HG02938 (cell line): ENCODE measurements at regions not wholly inside any gene's neighbourhood (a gene's known extent, or its start where the extent isn't known, plus 50 kb on each side); places are given as distances from the start of the nearest gene placed in this dataset.

Source experiments
- ATAC-seq: cut with Tn5 transposase; IDR thresholded peaks from one replicate; pipeline ENCODE4 v1.9.1; 2021; ENCODE audit warnings: mild to moderate bottlenecking, moderate library complexity; ENCODE audit not compliant: unreplicated experiment

- ATAC-seq: no peak
These were observed 399.4 kb upstream of the ITGA1 start for GRCh38 chr5:52388349-52388748.

GRCh38 chr5:52392321-52392720, 395.4 kb upstream of the ITGA1 start:
- no peak for ATAC-seq

GRCh38 chr5:52409835-52410234, 377.9 kb upstream of the ITGA1 start:
- no peak for ATAC-seq

GRCh38 chr5:52419357-52419756, 368.4 kb upstream of the ITGA1 start:
- ATAC-seq: no peak

GRCh38 chr5:52427615-52428014, 360.1 kb upstream of the ITGA1 start:
- no peak for ATAC-seq

- ATAC-seq: no peak
These were observed 358.7 kb upstream of the ITGA1 start for GRCh38 chr5:52428977-52429489.

- no peak for ATAC-seq
These were observed 345.9 kb upstream of the ITGA1 start for GRCh38 chr5:52441768-52442167.

- ATAC-seq: no peak
These were observed 344.5 kb upstream of the ITGA1 start for GRCh38 chr5:52443187-52443586.

- no peak for ATAC-seq
These were observed 339.6 kb upstream of the ITGA1 start for GRCh38 chr5:52448111-52448510.

- no peak for ATAC-seq
These were observed 338.2 kb upstream of the ITGA1 start for GRCh38 chr5:52449516-52449915.

GRCh38 chr5:52452098-52452497, 335.6 kb upstream of the ITGA1 start:
- ATAC-seq: no peak

- no peak for ATAC-seq
These were observed 334.5 kb upstream of the ITGA1 start for GRCh38 chr5:52453176-52453575.

GRCh38 chr5:52455920-52456319, 331.8 kb upstream of the ITGA1 start:
- ATAC-seq: no peak

- ATAC-seq: no peak
These were observed 329.9 kb upstream of the ITGA1 start for GRCh38 chr5:52457810-52458209.

GRCh38 chr5:52466113-52466512, 321.6 kb upstream of the ITGA1 start:
- no peak for ATAC-seq

GRCh38 chr5:52466749-52467520, 320.8 kb upstream of the ITGA1 start:
- ATAC-seq: no peak

GRCh38 chr5:52468976-52469375, 318.7 kb upstream of the ITGA1 start:
- no peak for ATAC-seq

GRCh38 chr5:52469420-52469819, 318.3 kb upstream of the ITGA1 start:
- no peak for ATAC-seq

GRCh38 chr5:52469835-52470234, 317.9 kb upstream of the ITGA1 start:
- no peak for ATAC-seq

GRCh38 chr5:52476346-52476745, 311.4 kb upstream of the ITGA1 start:
- ATAC-seq: no peak

- ATAC-seq: no peak
These were observed 306.5 kb upstream of the ITGA1 start for GRCh38 chr5:52481201-52481600.

- ATAC-seq: no peak
These were observed 305.9 kb upstream of the ITGA1 start for GRCh38 chr5:52481851-52482250.
